Parathyroid adenoma (tissue), 2 donors: ENCODE measurements at regions not wholly inside any gene's neighbourhood (a gene's known extent, or its start where the extent isn't known, plus 50 kb on each side); places are given as distances from the start of the nearest gene placed in this dataset.

Source experiments
- H2AFZ ChIP-seq: fragments of 300-600 bp; sonication (generic); one replicate; pipeline ENCODE4 v1.7.0; 2017; ENCODE audit warnings: antibody characterized with exemption, mild to moderate bottlenecking
- H3K27ac ChIP-seq: fragments of 300-600 bp; sonication (generic); one replicate; pipeline ENCODE4 v1.7.0; 2017
- H3K27me3 ChIP-seq: fragments of 300-600 bp; sonication (generic); one replicate; pipeline ENCODE4 v1.7.0; 2017; ENCODE audit warnings: low read length; ENCODE audit not compliant: control insufficient read depth, insufficient read depth
- H3K36me3 ChIP-seq: fragments of 300-600 bp; sonication (generic); one replicate; pipeline ENCODE4 v1.7.0; 2017; ENCODE audit warnings: low read length; ENCODE audit not compliant: control insufficient read depth, insufficient read depth
- H3K4me1 ChIP-seq: fragments of 300-600 bp; sonication (generic); one replicate; pipeline ENCODE4 v1.7.0; 2017; ENCODE audit warnings: control low read depth
- H3K4me2 ChIP-seq: fragments of 300-600 bp; sonication (generic); one replicate; pipeline ENCODE4 v1.7.0; 2017; ENCODE audit warnings: low read length
- H3K4me3 ChIP-seq: fragments of 300-600 bp; sonication (generic); one replicate; pipeline ENCODE4 v1.7.0; 2017; ENCODE audit warnings: low read depth, low read length
- H3K79me2 ChIP-seq: fragments of 300-600 bp; sonication (generic); one replicate; pipeline ENCODE4 v1.7.0; 2017; ENCODE audit warnings: control low read depth
- H3K9ac ChIP-seq: fragments of 300-600 bp; sonication (generic); one replicate; pipeline ENCODE4 v1.7.0; 2017; ENCODE audit warnings: mild to moderate bottlenecking
- H3K9me3 ChIP-seq: fragments of 300-600 bp; sonication (generic); one replicate; pipeline ENCODE4 v1.7.0; 2017; ENCODE audit warnings: low read length; ENCODE audit not compliant: control insufficient read depth
- CTCF ChIP-seq: fragments of 300-600 bp; sonication (generic); IDR thresholded peaks from one replicate; pipeline ENCODE4 v1.7.0; 2017; ENCODE audit warnings: antibody characterized with exemption, mild to moderate bottlenecking
- donor health status: primary hyperparathyroidism.

DNA sequence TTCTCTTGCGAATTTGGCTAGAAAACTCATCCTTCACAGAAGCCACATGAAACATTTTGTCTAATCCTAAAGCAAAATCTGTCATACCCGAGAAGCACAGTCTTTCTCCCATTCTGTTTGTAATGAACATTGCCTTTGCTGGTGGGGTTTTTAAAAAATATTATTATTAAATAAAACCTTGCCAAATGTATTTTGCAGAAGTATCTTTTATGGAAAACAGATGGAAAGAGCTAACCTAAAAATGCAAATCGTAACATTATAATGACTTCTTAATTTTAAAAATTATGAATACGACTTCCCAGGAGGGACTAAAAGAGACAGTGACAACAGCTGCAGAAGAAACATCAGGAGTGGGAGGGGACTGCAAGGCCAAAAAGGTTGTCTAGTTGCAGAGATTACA, 246.3 kb upstream of the TAS2R1 start:
- no peak overlapping the region for H2AFZ ChIP-seq
- H3K4me3 ChIP-seq: no peak overlapping the region
- H3K27me3 ChIP-seq: no peaks in the 10 kb centered on the region
- no peaks in the 10 kb centered on the region for H3K9me3 ChIP-seq
- no peak overlapping the region for H3K4me2 ChIP-seq
- H3K9ac ChIP-seq: no peak overlapping the region
- H3K4me1 ChIP-seq: peaks cover 14% of the 10 kb centered on the region
- H3K27ac ChIP-seq: no peak overlapping the region
- no peaks in the 10 kb centered on the region for H3K36me3 ChIP-seq
- H3K79me2 ChIP-seq: no peaks in the 10 kb centered on the region
- TF ChIP-seq CTCF: no peak

GRCh38 chr5:9869616-9870288, 239.6 kb upstream of the TAS2R1 start:
- Histone ChIP-seq H3K79me2 (no peaks in the 10 kb centered on the region), H2AFZ (no peak overlapping the region), H3K36me3 (no peaks in the 10 kb centered on the region), H3K27me3 (no peaks in the 10 kb centered on the region), H3K4me2 (no peak overlapping the region), H3K9me3 (no peaks in the 10 kb centered on the region), H3K9ac (no peak overlapping the region), H3K4me1 (peaks cover 2% of the 10 kb centered on the region), H3K4me3 (no peak overlapping the region), H3K27ac (no peak overlapping the region)
- no peak for TF ChIP-seq CTCF

DNA sequence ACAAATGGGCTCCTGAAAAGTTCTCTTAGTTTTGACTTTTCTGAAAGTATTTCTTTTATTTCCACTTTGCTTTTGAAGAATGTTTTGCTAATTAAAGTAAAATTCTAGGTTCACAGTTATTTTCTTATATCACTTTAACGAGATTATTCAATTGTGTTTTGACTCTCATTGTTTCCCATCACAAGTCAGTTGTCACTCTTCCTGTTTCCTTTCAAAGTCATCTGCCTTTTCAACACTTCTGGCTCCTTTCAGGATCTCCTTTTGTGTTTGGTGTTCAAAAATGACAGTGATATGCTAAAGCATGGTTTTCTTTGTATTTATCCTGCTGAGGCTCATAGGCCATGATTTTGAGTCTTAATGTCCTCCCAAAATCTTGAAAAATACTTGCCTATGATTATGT, 235.4 kb upstream of the TAS2R1 start:
- peaks cover 20% of the 10 kb centered on the region for H3K4me1 ChIP-seq
- no peak overlapping the region for H3K27ac ChIP-seq
- no peak overlapping the region for H3K9ac ChIP-seq
- H3K36me3 ChIP-seq: no peaks in the 10 kb centered on the region
- H2AFZ ChIP-seq: no peak overlapping the region
- no peak overlapping the region for H3K4me2 ChIP-seq
- TF ChIP-seq CTCF: no peak
- H3K27me3 ChIP-seq: no peaks in the 10 kb centered on the region
- H3K79me2 ChIP-seq: no peaks in the 10 kb centered on the region
- no peaks in the 10 kb centered on the region for H3K9me3 ChIP-seq
- no peak overlapping the region for H3K4me3 ChIP-seq

DNA sequence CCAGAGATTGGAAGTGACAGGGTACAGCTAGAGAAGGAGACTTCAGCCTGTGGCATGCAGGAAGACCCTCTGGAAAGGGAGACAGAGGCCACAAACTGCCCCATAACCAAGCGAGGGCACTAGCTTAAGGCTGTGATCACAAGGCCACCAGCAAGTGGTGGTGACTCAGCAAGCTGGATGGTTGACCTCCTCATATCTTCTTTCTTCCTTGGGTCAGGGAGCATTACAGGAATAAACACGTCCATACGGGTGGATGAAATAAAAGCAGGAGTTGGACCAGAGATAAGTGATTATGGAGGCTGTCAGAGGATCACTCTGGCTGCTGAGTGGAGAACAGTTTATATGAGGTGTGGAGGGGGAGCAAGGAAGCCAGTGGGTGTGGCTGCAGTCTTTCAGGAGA, 234.6 kb upstream of the TAS2R1 start:
- Histone ChIP-seq H3K36me3 (no peaks in the 10 kb centered on the region), H3K27ac (peak overlapping the region; percentile 15), H3K9ac (no peak overlapping the region), H3K9me3 (no peaks in the 10 kb centered on the region), H3K27me3 (no peaks in the 10 kb centered on the region), H3K4me3 (no peak overlapping the region), H3K4me2 (no peak overlapping the region), H3K79me2 (no peaks in the 10 kb centered on the region), H3K4me1 (peaks cover 19% of the 10 kb centered on the region), H2AFZ (no peak overlapping the region)
- TF ChIP-seq CTCF: no peak

DNA sequence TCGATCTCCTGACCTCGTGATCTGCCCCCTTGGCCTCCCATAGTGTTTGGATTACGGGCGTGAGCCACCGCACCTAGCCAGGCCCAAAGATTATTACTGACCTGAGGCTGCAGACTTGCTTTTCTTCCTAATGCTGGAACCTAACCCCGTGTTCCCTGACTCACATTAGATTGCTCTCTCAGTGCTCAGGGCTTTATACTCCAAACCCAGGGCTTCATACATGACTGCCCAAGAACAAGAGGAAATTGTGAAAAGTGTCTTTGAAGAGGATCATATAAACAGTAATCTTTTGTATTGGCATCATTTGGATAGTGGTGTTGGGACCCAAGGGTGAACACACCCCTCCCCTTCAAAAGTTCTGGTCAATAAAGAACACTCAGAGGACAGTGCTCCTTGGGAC, 233.3 kb upstream of the TAS2R1 start:
- Histone ChIP-seq H3K36me3 (no peaks in the 10 kb centered on the region), H3K9me3 (no peaks in the 10 kb centered on the region), H3K9ac (no peak overlapping the region), H3K4me2 (no peak overlapping the region), H3K27ac (no peak overlapping the region), H3K4me1 (peaks cover 19% of the 10 kb centered on the region), H3K27me3 (no peaks in the 10 kb centered on the region), H3K79me2 (no peaks in the 10 kb centered on the region), H3K4me3 (no peak overlapping the region), H2AFZ (no peak overlapping the region)
- TF ChIP-seq CTCF: no peak
